ENCODE measurements at regions not wholly inside any gene's neighbourhood (a gene's known extent, or its start where the extent isn't known, plus 50 kb on each side); places are given as distances from the start of the nearest gene placed in this dataset.
"Not testable (repeated sequence)": the region's sequence is repeated elsewhere in the genome, so short reads cannot be mapped to it uniquely, and the experiment has no call there.

- no peak for DNase-seq (ENCODE audit: low spot score)
Measured at GRCh38 chr12:114616081-114616480, 67.9 kb downstream of the TBX3 start.

- no peak for DNase-seq (ENCODE audit: low spot score)
Measured at GRCh38 chr12:114614040-114614439, 69.9 kb downstream of the TBX3 start.

- DNase-seq (ENCODE audit: low spot score): no peak
Measured at GRCh38 chr12:114612062-114612461, 71.9 kb downstream of the TBX3 start.

- DNase-seq (ENCODE audit: low spot score): no peak
Measured at GRCh38 chr12:114611145-114612018, 72.6 kb downstream of the TBX3 start.

- no peak for DNase-seq (ENCODE audit: low spot score)
Measured at GRCh38 chr12:114608509-114608908, 75.5 kb downstream of the TBX3 start.

- DNase-seq (ENCODE audit: low spot score): no peak
Measured at GRCh38 chr12:114605918-114606317, 78.1 kb downstream of the TBX3 start.

GRCh38 chr12:114604606-114605005 lies 79.4 kb downstream of the TBX3 start:
- no peak for DNase-seq (ENCODE audit: low spot score)

- not testable (repeated sequence) for DNase-seq (ENCODE audit: low spot score)
Measured at GRCh38 chr12:114600584-114600983, 83.4 kb downstream of the TBX3 start.

- no peak for DNase-seq (ENCODE audit: low spot score)
Measured at GRCh38 chr12:114598111-114598510, 85.9 kb downstream of the TBX3 start.

- no peak for DNase-seq (ENCODE audit: low spot score)
Measured at GRCh38 chr12:114592946-114593345, 91.0 kb downstream of the TBX3 start.

- peak; percentile 59 for DNase-seq (ENCODE audit: low spot score)
Measured at GRCh38 chr12:114588061-114588460, 95.9 kb downstream of the TBX3 start.

GRCh38 chr12:114580306-114580705 lies 103.7 kb downstream of the TBX3 start:
- DNase-seq (ENCODE audit: low spot score): no peak

- no peak for DNase-seq (ENCODE audit: low spot score)
Measured at GRCh38 chr12:114579389-114579788, 104.6 kb downstream of the TBX3 start.

- no peak for DNase-seq (ENCODE audit: low spot score)
Measured at GRCh38 chr12:114562654-114563053, 121.3 kb downstream of the TBX3 start.

GRCh38 chr12:114555451-114555850 lies 128.5 kb downstream of the TBX3 start:
- no peak for DNase-seq (ENCODE audit: low spot score)

GRCh38 chr12:114547636-114548035 lies 136.3 kb downstream of the TBX3 start:
- DNase-seq (ENCODE audit: low spot score): no peak

GRCh38 chr12:114530417-114530816 lies 124.5 kb upstream of the TBX5 start:
- DNase-seq (ENCODE audit: low spot score): peak; percentile 61

GRCh38 chr12:114529966-114530365 lies 124.0 kb upstream of the TBX5 start:
- DNase-seq (ENCODE audit: low spot score): no peak

GRCh38 chr12:114528766-114529165 lies 122.8 kb upstream of the TBX5 start:
- no peak for DNase-seq (ENCODE audit: low spot score)

GRCh38 chr12:114521160-114521559 lies 115.2 kb upstream of the TBX5 start:
- DNase-seq (ENCODE audit: low spot score): not testable (repeated sequence)

- no peak for DNase-seq (ENCODE audit: low spot score)
Measured at GRCh38 chr12:114512351-114512750, 106.4 kb upstream of the TBX5 start.

- DNase-seq (ENCODE audit: low spot score): peak; percentile 72
Measured at GRCh38 chr12:114508529-114509129, 102.7 kb upstream of the TBX5 start.

GRCh38 chr12:114506651-114507050 lies 100.7 kb upstream of the TBX5 start:
- no peak for DNase-seq (ENCODE audit: low spot score)

Measured in ureter (tissue), 1 donor.